Bronchial epithelial cell (primary cell): ENCODE measurements at regions not wholly inside any gene's neighbourhood (a gene's known extent, or its start where the extent isn't known, plus 50 kb on each side); places are given as distances from the start of the nearest gene placed in this dataset.
"Not testable (repeated sequence)": the region's sequence is repeated elsewhere in the genome, so short reads cannot be mapped to it uniquely, and the experiment has no call there.

Experiments
- DNase-seq: peaks from one replicate; pipeline ENCODE4 v3.0.0-alpha.2; 2010; ENCODE audit warnings: low read depth
- FAIRE-seq: peaks from 2 replicates; lab custom pipeline; 2011; peaks lifted over from hg19 to GRCh38; lab: Jason Lieb, UNC
- H3K27me3 ChIP-seq: 2 replicates; pipeline ENCODE4 v1.5.1; 2011; ENCODE audit warnings: low read length; ENCODE audit not compliant: control insufficient read depth, insufficient read depth
- H3K36me3 ChIP-seq: 2 replicates; pipeline ENCODE4 v1.5.1; 2011; ENCODE audit warnings: low read length; ENCODE audit not compliant: control insufficient read depth, insufficient read depth
- H3K4me3 ChIP-seq: 2 replicates; pipeline ENCODE4 v1.5.1; 2011; ENCODE audit warnings: mild to moderate bottlenecking, low read depth, low read length, control low read depth
- CTCF ChIP-seq: IDR thresholded peaks from 2 replicates; pipeline ENCODE4 v1.5.1; 2011; ENCODE audit warnings: mild to moderate bottlenecking, moderate library complexity, low read length, control low read depth, inconsistent platforms; ENCODE audit not compliant: insufficient read depth, severe bottlenecking

- no peak for DNase-seq
- H3K36me3 ChIP-seq = no peaks in the 10 kb centered on the region
- FAIRE-seq = no peak
- no peaks in the 10 kb centered on the region for H3K27me3 ChIP-seq
- no peak overlapping the region for H3K4me3 ChIP-seq
- no peak for TF ChIP-seq CTCF
Measured at GRCh38 chr15:26201177-26201858, 338.2 kb upstream of the ATP10A start.

- FAIRE-seq = no peak
- Histone ChIP-seq H3K36me3 (no peaks in the 10 kb centered on the region), H3K4me3 (no peak overlapping the region), H3K27me3 (no peaks in the 10 kb centered on the region)
- no peak for TF ChIP-seq CTCF
- DNase-seq = no peak
Measured at GRCh38 chr15:26200427-26200826, 337.3 kb upstream of the ATP10A start.

GRCh38 chr15:26197719-26198118 lies 334.6 kb upstream of the ATP10A start:
- H3K27me3 ChIP-seq = no peaks in the 10 kb centered on the region
- DNase-seq (no peak), FAIRE-seq (no peak)
- H3K4me3 ChIP-seq = no peak overlapping the region
- TF ChIP-seq CTCF = no peak
- no peaks in the 10 kb centered on the region for H3K36me3 ChIP-seq

GRCh38 chr15:26197060-26197459 lies 333.9 kb upstream of the ATP10A start:
- DNase-seq (no peak), FAIRE-seq (no peak)
- no peak for TF ChIP-seq CTCF
- no peaks in the 10 kb centered on the region for H3K27me3 ChIP-seq
- H3K4me3 ChIP-seq = no peak overlapping the region
- no peaks in the 10 kb centered on the region for H3K36me3 ChIP-seq

GRCh38 chr15:26191193-26191592 lies 328.1 kb upstream of the ATP10A start:
- Histone ChIP-seq H3K27me3 (no peaks in the 10 kb centered on the region), H3K36me3 (no peaks in the 10 kb centered on the region), H3K4me3 (no peak overlapping the region)
- FAIRE-seq (no peak), DNase-seq (no peak)
- no peak for TF ChIP-seq CTCF

GRCh38 chr15:26186138-26186537 lies 323.0 kb upstream of the ATP10A start:
- DNase-seq, FAIRE-seq, H3K4me3 ChIP-seq, H3K36me3 ChIP-seq, H3K27me3 ChIP-seq: not testable (repeated sequence)
